A172 (cell line): ENCODE measurements at regions not wholly inside any gene's neighbourhood (a gene's known extent, or its start where the extent isn't known, plus 50 kb on each side); places are given as distances from the start of the nearest gene placed in this dataset.

Experiments used
- DNase-seq: peaks from one replicate; pipeline ENCODE4 v3.0.0-alpha.2; 2015; ENCODE audit warnings: low spot score

DNA sequence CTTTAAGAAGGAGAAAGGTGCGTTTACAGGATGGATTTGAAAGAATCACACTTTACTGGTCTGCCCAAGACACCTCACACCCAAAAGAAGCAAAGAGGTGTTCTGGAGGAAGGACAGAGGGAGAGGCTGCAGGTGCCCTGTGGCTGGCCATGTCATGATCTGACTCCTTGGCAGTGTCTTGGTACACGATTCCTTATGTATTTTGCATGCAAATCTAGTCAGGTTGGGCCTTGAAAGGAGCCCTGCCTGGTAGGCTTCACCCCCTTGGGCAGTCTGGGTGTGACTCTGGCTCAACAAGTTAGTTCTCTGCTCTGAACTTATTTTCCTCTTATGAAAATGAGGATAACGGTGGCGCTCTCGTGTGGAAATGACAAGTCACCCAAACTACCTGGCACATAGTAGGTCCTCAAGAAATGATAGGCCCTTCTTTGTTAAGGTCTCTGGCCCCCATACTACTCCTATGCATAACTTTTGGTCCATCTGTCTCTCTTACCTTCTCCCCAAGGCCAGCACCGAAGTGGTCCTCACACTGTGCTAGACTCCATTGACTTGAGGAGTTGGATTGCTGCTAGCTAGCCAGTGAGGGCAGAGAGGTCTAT, 212.5 kb downstream of the SEMA6A start:
- DNase-seq, result no peak

DNA sequence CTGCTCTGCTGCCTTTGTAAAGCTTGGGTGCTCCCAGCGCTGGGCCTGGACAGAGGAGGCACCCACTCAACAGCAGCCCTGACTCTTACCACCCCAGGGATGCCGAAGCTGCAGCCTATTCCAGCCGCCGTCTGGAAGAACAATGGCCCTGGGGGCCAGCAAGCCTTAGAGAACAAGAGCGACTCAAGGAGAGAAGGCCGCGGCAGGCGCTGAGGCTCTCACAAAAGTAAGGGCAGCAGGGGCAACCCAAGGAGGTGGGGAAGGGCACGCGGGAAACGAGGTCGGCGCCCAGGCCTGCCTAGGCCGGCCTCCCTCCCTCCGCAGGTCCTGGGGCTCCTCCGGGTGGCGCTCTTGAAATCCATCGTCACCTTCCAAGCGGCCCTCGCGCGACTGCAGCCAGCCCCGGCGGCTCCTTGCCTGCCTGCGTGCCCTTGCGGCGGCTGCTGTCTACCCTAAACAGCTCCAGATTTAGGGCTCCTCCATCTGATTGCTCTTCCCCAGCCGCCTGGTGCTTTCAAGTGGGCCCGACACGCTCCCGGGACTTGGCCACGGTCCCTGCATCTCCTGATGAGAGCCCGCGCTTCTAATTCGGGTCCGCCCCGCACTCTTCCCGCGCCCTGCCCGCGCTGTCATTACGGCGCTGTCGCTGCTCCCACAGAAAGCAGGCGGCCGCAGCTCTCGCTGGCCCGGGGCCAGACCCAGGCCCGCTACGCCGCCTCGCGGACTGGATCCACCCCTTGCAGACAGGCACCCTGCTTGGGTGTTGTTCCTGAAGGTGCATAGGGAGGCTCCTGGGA, 213.3 kb downstream of the SEMA6A start:
- no peak for DNase-seq

DNA sequence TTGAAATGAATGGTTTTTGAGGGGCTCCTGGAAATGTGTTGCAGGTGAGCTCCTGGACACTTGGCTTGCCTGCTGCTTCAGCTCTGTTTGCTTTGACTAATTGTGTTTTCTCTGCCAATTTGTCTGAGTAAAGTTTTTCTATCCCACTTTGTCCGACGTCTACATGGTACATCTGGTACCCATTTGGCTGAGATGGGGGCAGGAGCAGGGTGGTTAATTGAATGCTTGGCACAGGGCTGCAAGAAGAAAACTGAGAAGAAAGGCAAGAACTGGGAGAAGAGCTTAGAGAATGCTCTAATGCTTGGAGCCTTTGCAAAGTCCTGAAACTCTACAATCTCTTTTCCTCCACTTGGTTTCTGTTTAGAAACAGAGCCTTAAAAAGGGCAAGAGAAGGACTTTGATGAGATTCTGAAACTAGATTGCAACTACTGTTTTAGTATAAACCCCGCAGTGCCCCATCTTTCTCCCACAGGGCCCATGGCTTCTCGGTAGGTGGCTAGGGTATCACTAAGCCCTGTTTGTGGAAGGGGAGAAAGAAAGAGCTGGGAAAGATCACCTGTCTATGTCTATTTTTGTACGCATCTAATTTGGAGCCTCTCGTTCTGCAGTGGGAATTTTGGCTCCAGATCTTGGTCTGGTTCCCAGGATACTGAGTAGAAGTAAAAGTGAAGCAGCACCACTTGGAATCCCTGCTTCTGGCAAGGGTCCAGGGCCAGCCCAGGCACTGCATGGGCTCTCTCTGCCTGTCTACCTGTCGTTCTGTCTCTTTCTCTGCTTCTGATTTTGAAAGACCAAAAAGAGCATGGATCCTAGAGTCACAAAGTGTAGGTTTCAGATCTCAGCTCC, 214.4 kb downstream of the SEMA6A start:
- DNase-seq, result no peak

DNA sequence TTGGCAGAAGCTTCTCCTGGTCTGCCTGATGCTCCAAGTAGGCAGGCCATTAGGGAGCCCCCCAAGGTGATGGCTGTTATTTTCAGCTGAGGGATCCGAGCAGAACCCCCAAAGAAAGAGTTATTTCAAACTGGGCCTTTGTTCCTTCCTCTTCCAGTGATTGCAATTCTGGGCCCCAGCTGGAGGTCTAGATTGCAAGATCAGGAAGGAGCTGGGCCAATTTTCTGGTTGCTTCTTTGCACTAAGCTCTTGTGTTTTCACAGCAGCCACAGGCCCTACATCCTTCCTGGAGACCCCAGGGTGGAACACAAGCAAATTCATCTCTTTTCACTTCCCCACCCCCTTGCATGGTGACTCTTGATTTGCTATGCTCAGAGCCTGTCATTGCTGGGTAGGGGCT, 215.0 kb downstream of the SEMA6A start:
- no peak for DNase-seq

DNA sequence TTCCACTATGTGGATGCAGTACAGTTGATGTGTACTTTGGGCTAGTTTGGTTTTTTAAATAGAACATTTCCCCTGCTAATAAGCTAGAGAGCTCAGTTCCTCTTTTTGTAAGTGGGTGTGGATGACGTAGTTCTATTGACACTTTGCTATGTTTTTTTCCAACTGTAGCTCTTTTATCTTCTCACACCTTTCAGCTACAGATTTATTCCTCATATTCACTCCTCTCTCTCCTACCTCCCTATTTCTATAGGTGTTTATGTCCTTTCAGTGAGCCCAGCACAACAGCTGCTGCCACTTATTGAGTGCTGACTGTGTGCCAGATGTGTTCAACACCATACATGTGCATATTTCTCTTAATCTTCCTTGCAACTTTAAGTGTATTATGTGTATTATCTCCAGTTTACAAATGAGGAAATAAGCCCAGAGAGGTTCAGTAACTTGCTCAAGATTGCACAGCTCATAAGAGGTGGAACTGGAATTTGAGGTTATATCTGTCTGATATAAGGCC, 215.7 kb downstream of the SEMA6A start:
- DNase-seq, result no peak

DNA sequence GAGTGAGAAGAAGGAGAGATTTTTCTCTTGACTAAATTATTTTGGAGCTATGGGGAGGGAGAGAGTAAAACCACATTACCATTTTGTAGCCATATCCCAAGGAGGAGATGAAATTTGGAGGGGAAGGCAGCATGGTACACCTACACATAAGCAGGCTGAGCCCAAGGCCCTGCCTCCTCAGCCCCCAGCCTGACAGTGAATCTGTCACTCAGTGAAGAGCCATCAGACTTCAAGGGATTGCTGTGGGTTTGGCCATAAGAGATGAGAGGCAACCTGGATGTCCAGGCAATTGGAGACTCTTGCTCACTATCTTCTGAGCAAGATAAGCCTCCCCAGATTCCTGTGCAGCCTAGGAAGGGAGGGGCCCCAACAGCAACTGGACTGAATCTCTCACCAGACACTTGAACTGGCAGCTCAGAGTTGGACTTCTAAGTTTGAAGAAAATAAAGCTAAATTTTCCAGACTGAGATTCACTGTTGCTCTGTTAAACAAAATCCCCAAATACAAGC, 216.6 kb downstream of the SEMA6A start:
- DNase-seq, result no peak

DNA sequence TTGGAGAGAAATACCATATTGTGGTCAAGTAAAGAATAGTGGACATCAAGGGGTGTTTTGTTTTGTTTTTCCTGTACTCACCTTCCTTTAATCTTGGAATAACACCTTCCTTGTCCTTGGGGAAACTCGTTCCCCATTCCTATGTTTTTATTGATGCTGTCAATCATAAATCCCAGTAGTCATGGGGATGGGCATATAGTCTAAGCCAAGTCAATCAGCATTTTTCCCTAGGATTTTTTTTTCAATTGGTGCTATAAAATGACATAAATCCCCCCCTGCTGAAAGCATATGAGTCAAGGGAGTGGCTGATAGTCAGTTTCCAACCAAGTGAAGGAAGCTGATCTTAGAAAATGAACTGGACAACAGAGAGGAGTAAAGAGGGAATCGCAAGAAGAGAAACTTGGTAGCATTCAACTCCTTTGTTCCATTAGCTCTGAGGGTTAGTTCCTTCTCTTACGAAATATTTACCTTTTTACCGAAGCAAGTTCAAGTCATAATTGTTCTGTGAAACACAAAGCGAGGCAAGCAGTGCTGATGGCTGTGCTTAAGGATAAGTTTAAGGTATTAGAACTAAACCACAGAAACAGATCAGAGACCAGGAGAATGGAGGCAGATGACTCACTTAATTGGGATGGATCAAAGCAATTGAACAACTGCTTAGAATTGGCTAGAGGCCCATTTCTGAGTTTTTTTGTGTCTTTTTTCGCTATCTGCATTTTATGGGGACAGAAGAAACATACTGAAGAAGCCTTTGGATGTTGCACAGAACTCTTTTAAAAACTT, 218.6 kb downstream of the SEMA6A start:
- no peak for DNase-seq

DNA sequence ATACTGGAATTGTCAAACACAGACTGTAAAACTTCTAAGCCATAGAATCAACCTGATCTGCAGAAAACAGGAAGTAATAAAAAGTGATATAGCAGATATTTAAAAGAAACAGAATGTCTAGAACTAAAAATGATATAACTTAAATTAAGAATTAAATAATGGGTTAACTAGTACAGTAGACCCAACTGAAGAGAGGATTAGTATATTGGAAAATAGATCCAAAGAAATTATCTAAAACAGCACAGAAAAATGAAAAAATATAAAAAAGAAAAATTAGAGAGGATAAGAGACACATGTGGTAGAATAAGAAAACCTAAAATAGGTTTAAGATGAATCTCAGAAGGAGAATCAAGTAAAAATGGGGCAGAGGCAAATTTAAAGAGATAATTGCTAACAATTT, 219.9 kb downstream of the SEMA6A start:
- DNase-seq, result no peak

DNA sequence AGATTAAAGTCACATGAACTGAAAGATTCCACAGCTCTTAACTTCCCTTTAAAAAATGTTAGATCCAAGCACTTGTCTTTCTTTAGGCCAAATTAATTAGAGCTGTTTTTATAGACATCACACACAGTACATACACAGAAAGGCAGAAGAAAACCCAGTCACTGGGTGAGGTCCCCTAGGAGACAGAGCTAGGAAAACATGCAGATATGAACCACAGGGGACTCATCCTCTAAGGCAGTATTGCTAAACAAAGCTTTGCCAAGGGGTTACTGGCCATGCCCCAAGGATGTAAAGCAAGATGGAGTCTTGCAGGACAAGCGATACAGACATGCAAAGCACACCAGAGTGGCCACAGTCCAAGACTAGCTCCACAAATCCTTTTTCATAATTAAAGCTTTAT, 227.0 kb downstream of the SEMA6A start:
- no peak for DNase-seq

DNA sequence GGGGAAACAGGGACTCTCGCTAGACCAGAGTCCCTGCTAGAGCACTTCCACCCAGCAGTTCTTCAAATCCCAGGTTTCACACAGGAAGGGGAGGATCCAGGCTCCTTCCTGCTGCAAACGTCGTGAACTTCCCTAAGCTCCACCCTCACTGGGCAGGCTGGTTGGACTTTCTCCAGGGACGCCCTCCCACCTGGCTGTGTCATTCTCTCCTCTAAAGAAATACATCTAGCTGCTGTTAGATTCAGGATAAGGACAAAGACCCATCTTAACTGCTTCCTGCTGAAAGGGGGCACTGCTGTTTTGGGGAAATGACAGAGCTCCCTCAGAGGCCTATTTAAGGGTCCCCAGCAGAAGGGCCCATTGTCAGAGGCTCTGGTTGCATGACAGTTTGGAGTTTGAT, 230.7 kb downstream of the SEMA6A start:
- peak; percentile 4 for DNase-seq
